HEK293T (cell line): ENCODE measurements at regions not wholly inside any gene's neighbourhood (a gene's known extent, or its start where the extent isn't known, plus 50 kb on each side); places are given as distances from the start of the nearest gene placed in this dataset.

Source experiments
- FOXA1 ChIP-seq: fragments of 450-650 bp; IDR thresholded peaks from 2 replicates; pipeline ENCODE4 v1.6.1; 2016; ENCODE audit warnings: mild to moderate bottlenecking
- LEF1 ChIP-seq: fragments of 450-650 bp; IDR thresholded peaks from 2 replicates; pipeline ENCODE4 v1.6.1; 2017; ENCODE audit warnings: mild to moderate bottlenecking, borderline replicate concordance

DNA sequence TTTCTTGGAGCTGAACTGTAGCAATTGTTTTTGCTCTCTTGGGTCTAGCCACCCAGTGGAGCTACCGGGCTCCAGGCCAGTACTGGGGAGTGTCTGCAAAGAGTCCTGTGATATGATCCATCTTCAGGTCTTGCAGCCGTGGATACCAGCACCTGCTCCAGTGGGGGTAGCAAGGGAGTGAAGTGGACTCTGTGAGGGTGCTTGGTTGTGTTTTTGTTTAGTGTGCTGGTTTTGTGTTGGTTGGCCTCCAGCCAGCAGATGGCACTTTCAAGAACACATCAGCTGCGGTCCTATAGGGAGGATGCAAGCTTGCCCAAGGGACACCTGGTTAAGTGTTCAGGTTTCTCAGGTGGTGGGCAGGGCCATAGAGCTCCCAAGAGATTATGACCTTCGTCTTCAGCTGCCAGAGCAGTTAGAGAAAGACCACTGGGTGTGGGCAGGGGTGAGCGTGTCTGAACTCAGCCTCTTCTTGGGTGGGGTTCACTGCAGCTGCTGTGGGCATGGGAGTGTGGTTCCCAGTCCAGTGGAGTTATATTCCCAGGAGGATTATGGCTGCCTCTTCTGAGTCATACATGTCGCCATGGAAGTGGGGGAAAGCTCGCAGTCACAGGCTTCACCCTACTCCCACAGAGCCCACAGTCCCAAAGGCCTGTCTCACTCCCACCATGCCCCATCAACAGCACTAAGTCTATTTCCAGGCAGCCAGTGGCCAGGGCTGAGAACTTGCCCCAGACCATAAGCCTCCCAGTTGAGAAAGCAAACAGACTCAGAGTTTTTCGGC lies 811.6 kb downstream of the GLUD2 start:
- no peak for TF ChIP-seq LEF1
- TF ChIP-seq FOXA1, result no peak
